GM23338 (cell line): ENCODE measurements at regions not wholly inside any gene's neighbourhood (a gene's known extent, or its start where the extent isn't known, plus 50 kb on each side); places are given as distances from the start of the nearest gene placed in this dataset.

Experiments used
- ATAC-seq: fragments of 200-7000 bp; cut with Tn5 transposase; 3 replicates; pipeline ENCODE4 v1.9.1; 2020
- DNase-seq: peaks from one replicate; pipeline ENCODE4 v3.0.0-alpha.2; 2015; ENCODE audit warnings: low spot score
- H2AFZ ChIP-seq: fragments of 200-600 bp; sonication (generic); 2 replicates; pipeline ENCODE4 v1.8.0; 2016; ENCODE audit warnings: antibody characterized with exemption, mild to moderate bottlenecking, moderate library complexity
- H3F3A ChIP-seq: fragments of 200-600 bp; sonication (generic); replicated peaks from 2 replicates; pipeline ENCODE4 v1.8.0; 2017; ENCODE audit warnings: antibody characterized with exemption, mixed run types, low read depth
- H3K27ac ChIP-seq: fragments of 200-600 bp; sonication (generic); 2 replicates; pipeline ENCODE4 v1.6.1; 2016; ENCODE audit warnings: low read depth
- H3K27me3 ChIP-seq: fragments of 200-600 bp; sonication (generic); 2 replicates; pipeline ENCODE4 v1.8.0; 2016; ENCODE audit warnings: mild to moderate bottlenecking, mixed run types, moderate library complexity; ENCODE audit not compliant: insufficient read depth
- H3K36me3 ChIP-seq: fragments of 200-600 bp; sonication (generic); 2 replicates; pipeline ENCODE4 v1.8.0; 2016; ENCODE audit warnings: mild to moderate bottlenecking; ENCODE audit not compliant: insufficient read depth
- H3K4me1 ChIP-seq: fragments of 200-600 bp; sonication (generic); 2 replicates; pipeline ENCODE4 v1.8.0; 2016; ENCODE audit warnings: mild to moderate bottlenecking, moderate library complexity; ENCODE audit not compliant: insufficient read depth
- H3K4me2 ChIP-seq: fragments of 200-600 bp; sonication (generic); 2 replicates; pipeline ENCODE4 v1.7.1; 2017; ENCODE audit warnings: mixed run types
- H3K4me3 ChIP-seq: fragments of 200-600 bp; sonication (generic); 2 replicates; pipeline ENCODE4 v1.6.1; 2016; ENCODE audit warnings: mixed run types
- H3K79me2 ChIP-seq: fragments of 200-600 bp; sonication (generic); replicated peaks from 2 replicates; pipeline ENCODE4 v1.8.0; 2017; ENCODE audit warnings: mild to moderate bottlenecking; ENCODE audit not compliant: insufficient read depth
- H3K9me2 ChIP-seq: fragments of 200-600 bp; sonication (generic); 2 replicates; pipeline ENCODE4 v1.8.0; 2017; ENCODE audit not compliant: insufficient read depth
- H4K20me1 ChIP-seq: fragments of 200-600 bp; sonication (generic); replicated peaks from 2 replicates; pipeline ENCODE4 v1.8.0; 2017; ENCODE audit warnings: mild to moderate bottlenecking; ENCODE audit not compliant: insufficient read depth
- H3K27ac Mint-ChIP-seq: 2 replicates; pipeline ENCODE4 v1.8.0; 2020; ENCODE audit warnings: inconsistent platforms, mild to moderate bottlenecking, moderate library complexity, mixed read lengths
- H3K27me3 Mint-ChIP-seq: 3 replicates; pipeline ENCODE4 v1.8.0; 2022; ENCODE audit warnings: low read depth, mild to moderate bottlenecking, moderate library complexity, mixed read lengths, inconsistent platforms; ENCODE audit not compliant: insufficient read depth, poor library complexity
- H3K36me3 Mint-ChIP-seq: 3 replicates; pipeline ENCODE4 v1.8.0; 2021; ENCODE audit warnings: low read depth, mild to moderate bottlenecking, inconsistent platforms, moderate library complexity, mixed read lengths
- H3K4me1 Mint-ChIP-seq: 3 replicates; pipeline ENCODE4 v1.8.0; 2020; ENCODE audit warnings: mild to moderate bottlenecking, inconsistent platforms, mixed read lengths
- H3K4me3 Mint-ChIP-seq: 3 replicates; pipeline ENCODE4 v1.8.0; 2021; ENCODE audit warnings: moderate library complexity, mild to moderate bottlenecking, inconsistent platforms, mixed read lengths
- H3K9me3 Mint-ChIP-seq: 3 replicates; pipeline ENCODE4 v1.8.0; 2020; ENCODE audit warnings: moderate library complexity, mild to moderate bottlenecking, inconsistent platforms, mixed read lengths
- CREB1 ChIP-seq: fragments of 250-450 bp; sonication (Bioruptor Pico); IDR thresholded peaks from 2 replicates; pipeline ENCODE4 v1.5.0; 2020; ENCODE audit warnings: low read depth, mild to moderate bottlenecking, moderate library complexity
- ETS1 ChIP-seq: IDR thresholded peaks from 2 replicates; pipeline ENCODE4 v1.6.1; 2016; ENCODE audit warnings: antibody characterized with exemption
- EZH2 ChIP-seq: fragments of 200-600 bp; sonication (generic); IDR thresholded peaks from one replicate; pipeline ENCODE4 v1.8.0; 2017; ENCODE audit warnings: antibody characterized with exemption, mild to moderate bottlenecking, low read depth; ENCODE audit not compliant: unreplicated experiment
- JUNB ChIP-seq: IDR thresholded peaks from one replicate; pipeline ENCODE4 v1.6.1; 2016; ENCODE audit warnings: antibody characterized with exemption; ENCODE audit not compliant: unreplicated experiment
- NANOG ChIP-seq: IDR thresholded peaks from 2 replicates; pipeline ENCODE4 v1.6.1; 2016; ENCODE audit warnings: antibody characterized with exemption, borderline replicate concordance
- STAT1 ChIP-seq: IDR thresholded peaks from one replicate; pipeline ENCODE4 v1.6.1; 2016; ENCODE audit warnings: antibody characterized with exemption; ENCODE audit not compliant: unreplicated experiment
- ZNF114 ChIP-seq: fragments of 250-450 bp; sonication (Bioruptor Pico); IDR thresholded peaks from 2 replicates; pipeline ENCODE4 v1.5.0; 2020; ENCODE audit warnings: mild to moderate bottlenecking, moderate library complexity
- ZNF462 ChIP-seq: fragments of 250-450 bp; sonication (Bioruptor Pico); IDR thresholded peaks from 2 replicates; pipeline ENCODE4 v1.5.0; 2020; ENCODE audit warnings: mild to moderate bottlenecking, moderate library complexity
- TF ChIP-seq, protein P1 (sequence below): IDR thresholded peaks from one replicate; pipeline ENCODE4 v1.6.1; 2018; ENCODE audit warnings: antibody characterized with exemption; ENCODE audit not compliant: unreplicated experiment

- no peak for DNase-seq
- no peak overlapping the region for H2AFZ ChIP-seq
- H3K4me3 ChIP-seq: no peak overlapping the region
- H3K36me3 ChIP-seq: no peaks in the 10 kb centered on the region
- H3K27me3 Mint-ChIP-seq: no peaks in the 10 kb centered on the region
- no peak for ATAC-seq
- peaks cover 6% of the 10 kb centered on the region; the same call in 1 of the 3 replicates for H3K9me3 Mint-ChIP-seq
- no peaks in the 10 kb centered on the region for H3F3A ChIP-seq
- no peaks in the 10 kb centered on the region for H3K9me2 ChIP-seq
- no peak overlapping the region for H3K4me2 ChIP-seq
- no peaks in the 10 kb centered on the region for H3K27me3 ChIP-seq
- no peaks in the 10 kb centered on the region for H3K4me1 ChIP-seq
- H3K36me3 Mint-ChIP-seq: no peaks in the 10 kb centered on the region; the same call in 2 of the 3 replicates
- H3K4me3 Mint-ChIP-seq: no peak overlapping the region
- no peak overlapping the region for H3K27ac ChIP-seq
- peaks cover 3% of the 10 kb centered on the region; the same call in 1 of the 3 replicates for H3K4me1 Mint-ChIP-seq
- H3K27ac Mint-ChIP-seq: no peak overlapping the region
- TF ChIP-seq EZH2 (no peak), NANOG (no peak), STAT1 (no peak)
- no peaks in the 10 kb centered on the region for H4K20me1 ChIP-seq
- no peaks in the 10 kb centered on the region for H3K79me2 ChIP-seq
Observed at GRCh38 chr2:198913394-198914152, 544.2 kb downstream of the SATB2 start.

GRCh38 chr2:198909525-198910267 lies 548.0 kb downstream of the SATB2 start:
- H3K27ac ChIP-seq: no peak overlapping the region
- no peak overlapping the region for H3K4me3 ChIP-seq
- Mint-ChIP-seq H3K4me1 (peaks cover 3% of the 10 kb centered on the region; the same call in 1 of the 3 replicates), H3K36me3 (no peaks in the 10 kb centered on the region; the same call in 2 of the 3 replicates), H3K27me3 (no peaks in the 10 kb centered on the region), H3K9me3 (peaks cover 6% of the 10 kb centered on the region; the same call in 1 of the 3 replicates), H3K4me3 (no peak overlapping the region), H3K27ac (no peak overlapping the region)
- no peaks in the 10 kb centered on the region for H3K4me1 ChIP-seq
- no peak for ATAC-seq
- no peaks in the 10 kb centered on the region for H3K36me3 ChIP-seq
- no peaks in the 10 kb centered on the region for H3K79me2 ChIP-seq
- no peak for DNase-seq
- H2AFZ ChIP-seq: no peak overlapping the region
- H3K4me2 ChIP-seq: no peak overlapping the region
- H4K20me1 ChIP-seq: no peaks in the 10 kb centered on the region
- no peaks in the 10 kb centered on the region for H3K9me2 ChIP-seq
- no peaks in the 10 kb centered on the region for H3F3A ChIP-seq
- no peaks in the 10 kb centered on the region for H3K27me3 ChIP-seq
- TF ChIP-seq CREB1 (CRISPR knock-in tag): no peak
- TF ChIP-seq ZNF462 (CRISPR knock-in tag): no peak
- TF ChIP-seq, protein P1, sequence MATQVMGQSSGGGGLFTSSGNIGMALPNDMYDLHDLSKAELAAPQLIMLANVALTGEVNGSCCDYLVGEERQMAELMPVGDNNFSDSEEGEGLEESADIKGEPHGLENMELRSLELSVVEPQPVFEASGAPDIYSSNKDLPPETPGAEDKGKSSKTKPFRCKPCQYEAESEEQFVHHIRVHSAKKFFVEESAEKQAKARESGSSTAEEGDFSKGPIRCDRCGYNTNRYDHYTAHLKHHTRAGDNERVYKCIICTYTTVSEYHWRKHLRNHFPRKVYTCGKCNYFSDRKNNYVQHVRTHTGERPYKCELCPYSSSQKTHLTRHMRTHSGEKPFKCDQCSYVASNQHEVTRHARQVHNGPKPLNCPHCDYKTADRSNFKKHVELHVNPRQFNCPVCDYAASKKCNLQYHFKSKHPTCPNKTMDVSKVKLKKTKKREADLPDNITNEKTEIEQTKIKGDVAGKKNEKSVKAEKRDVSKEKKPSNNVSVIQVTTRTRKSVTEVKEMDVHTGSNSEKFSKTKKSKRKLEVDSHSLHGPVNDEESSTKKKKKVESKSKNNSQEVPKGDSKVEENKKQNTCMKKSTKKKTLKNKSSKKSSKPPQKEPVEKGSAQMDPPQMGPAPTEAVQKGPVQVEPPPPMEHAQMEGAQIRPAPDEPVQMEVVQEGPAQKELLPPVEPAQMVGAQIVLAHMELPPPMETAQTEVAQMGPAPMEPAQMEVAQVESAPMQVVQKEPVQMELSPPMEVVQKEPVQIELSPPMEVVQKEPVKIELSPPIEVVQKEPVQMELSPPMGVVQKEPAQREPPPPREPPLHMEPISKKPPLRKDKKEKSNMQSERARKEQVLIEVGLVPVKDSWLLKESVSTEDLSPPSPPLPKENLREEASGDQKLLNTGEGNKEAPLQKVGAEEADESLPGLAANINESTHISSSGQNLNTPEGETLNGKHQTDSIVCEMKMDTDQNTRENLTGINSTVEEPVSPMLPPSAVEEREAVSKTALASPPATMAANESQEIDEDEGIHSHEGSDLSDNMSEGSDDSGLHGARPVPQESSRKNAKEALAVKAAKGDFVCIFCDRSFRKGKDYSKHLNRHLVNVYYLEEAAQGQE: no peak
- TF ChIP-seq STAT1: no peak
- TF ChIP-seq ZNF114 (CRISPR knock-in tag): no peak
- TF ChIP-seq NANOG: no peak
- TF ChIP-seq JUNB: no peak
- TF ChIP-seq ETS1: no peak
